Ammon's horn (tissue), 1 donor: ENCODE measurements at regions not wholly inside any gene's neighbourhood (a gene's known extent, or its start where the extent isn't known, plus 50 kb on each side); places are given as distances from the start of the nearest gene placed in this dataset.
A peak's percentile ranks its signal among the peaks of the same experiment; 100 is the strongest.
"Not testable (repeated sequence)": the region's sequence is repeated elsewhere in the genome, so short reads cannot be mapped to it uniquely, and the experiment has no call there.

ENCODE experiments used
- DNase-seq: peaks from one replicate; pipeline ENCODE4 v3.0.0-alpha.2; 2016; ENCODE audit warnings: low spot score

DNA sequence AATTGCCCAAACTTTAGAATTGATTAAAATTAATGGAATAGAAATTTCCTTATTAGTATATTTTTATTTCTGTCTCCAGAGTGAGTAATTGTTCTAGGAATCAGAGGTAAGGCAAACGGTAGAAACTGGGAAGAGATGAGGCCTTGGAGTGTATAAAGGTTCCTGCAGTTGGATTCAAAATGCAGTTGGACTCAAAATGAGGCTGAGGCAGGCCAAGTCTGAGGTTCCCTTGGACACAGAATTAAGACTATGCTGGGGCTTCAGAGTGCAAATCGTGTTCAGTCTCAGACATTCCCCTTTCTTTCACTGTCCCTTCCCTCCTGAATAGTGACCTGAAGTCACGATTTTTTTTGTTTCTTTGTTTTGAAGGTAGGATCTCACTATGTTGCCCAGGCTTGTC, 746.9 kb upstream of the NRXN1 start:
- DNase-seq = no peak

DNA sequence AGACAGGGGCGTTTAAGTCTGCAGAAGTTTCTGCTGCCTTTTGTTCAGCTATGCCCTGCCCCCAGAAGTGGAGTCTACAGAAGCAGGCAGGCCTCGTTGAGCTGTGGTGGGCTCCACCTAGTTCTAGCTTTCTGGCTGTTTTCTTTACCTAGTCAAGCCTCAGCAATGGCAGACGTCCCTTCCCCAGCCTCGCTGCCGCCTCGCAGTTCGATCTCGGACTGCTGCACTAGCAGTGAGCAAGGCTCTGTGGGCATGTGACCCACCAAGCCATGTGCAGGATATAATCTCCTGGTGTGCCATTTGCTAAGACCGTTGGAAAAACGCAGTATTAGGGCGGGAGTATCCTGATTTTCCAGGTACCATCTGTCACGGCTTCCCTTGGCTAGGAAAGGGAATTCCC, 742.7 kb upstream of the NRXN1 start:
- not testable (repeated sequence) for DNase-seq

DNA sequence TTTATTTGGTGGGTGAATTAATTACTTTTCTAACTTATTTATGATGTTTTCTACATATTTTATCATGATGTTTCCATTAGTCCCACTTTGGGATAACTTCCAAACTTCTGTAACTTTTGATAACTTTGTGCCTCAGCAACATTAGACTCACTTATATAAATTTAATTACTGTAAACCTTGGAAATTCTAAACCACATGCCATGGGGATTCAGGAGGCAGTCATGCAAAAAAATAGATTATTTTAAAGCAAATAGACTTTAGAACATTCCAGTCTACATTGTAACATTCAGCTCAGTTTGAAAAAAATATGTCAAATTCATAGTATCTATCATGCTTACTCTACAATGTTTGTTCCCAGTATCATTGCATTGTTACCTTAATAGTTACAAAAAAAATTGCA, 728.5 kb upstream of the NRXN1 start:
- DNase-seq = no peak

DNA sequence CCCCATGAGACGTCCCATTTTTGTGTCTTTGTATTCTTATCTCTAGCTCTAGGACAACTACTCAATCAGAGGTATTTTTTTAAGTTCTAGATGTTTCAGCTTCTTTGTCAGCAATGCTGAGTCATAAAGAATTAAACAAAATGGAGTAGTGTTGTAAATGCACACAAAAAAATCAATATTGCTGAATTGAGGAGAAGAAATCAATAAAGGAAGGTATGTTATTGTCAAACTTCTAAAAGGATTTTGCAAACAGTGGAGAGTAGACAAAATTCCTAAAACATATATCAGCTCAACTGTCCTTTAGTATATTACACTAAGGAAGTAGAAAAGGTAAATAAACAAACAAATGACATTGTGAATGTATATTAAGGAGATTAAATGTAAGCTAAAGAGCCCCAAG, 726.1 kb upstream of the NRXN1 start:
- DNase-seq = no peak

DNA sequence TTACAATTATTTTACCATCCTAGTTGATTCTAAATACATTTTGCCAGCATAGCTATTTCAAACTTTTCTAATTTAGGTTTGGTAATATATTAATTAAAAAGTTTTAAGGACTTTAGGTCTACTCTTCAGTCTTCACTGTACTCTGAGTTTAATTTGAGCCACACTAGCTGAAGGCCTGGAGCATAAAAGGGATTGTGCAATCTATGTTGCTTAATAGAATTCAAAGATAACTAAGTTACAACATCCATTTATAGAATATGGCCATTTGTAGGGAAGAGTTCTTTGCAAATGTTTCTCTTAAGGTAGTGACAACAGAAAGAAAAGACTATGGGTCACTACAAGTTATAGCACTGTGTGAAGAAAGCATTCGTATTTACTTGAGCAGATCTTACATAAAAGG, 702.2 kb upstream of the NRXN1 start:
- DNase-seq = no peak

DNA sequence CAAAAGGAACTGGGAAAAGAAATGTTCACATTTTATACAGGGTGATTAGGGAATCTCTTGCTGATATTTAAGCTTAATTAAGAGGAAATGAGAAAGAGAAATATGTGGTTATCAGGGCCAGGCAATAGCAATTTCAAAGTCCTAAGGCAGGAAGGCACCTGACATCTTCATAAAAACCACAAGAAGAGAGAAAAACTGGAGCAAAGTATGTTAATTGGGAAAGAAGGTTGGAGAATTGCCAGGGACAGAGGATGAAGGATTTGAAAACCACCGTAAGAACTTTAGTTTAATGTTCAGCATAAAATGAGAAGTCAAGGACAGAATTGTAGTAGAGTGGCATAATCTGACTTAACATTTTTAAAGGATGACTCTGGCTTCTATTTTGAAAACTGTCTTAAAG, 691.8 kb upstream of the NRXN1 start:
- DNase-seq = no peak

DNA sequence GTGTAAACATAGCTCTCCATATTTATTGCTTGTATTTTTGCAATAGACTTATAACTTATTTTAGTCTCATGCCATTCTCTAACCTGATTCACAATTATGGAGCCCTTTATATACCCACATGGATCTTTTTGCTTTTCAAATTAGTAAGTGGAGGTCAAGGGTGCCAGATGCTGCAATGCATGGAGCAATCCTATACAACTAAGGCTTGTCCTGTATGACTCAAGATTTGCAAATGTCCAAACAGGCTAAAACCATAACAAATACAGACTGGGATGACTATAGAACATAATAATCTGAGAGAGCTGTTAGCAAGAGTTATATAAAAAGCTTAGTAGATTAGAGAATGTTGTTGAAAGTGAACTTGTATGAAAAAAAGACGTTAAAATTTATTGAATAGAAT, 690.4 kb upstream of the NRXN1 start:
- DNase-seq = no peak

DNA sequence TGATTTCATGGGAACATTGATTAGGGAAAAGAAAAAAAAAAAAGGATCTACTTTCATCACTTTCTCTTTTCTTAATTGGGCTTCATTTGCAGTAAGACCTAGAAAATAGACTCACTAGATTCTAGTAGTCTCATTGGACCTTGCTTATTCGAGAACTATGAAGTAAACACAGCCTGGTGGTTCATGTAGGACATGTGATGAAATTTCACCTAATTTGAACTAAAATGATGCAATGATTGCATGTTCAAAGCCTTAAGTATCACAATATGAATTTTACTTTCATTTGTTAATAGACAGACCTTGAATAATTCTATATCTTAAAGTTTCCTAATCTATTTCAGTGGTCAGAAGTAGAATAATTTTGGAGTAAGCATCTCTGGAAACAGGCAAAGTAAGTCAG, 688.9 kb upstream of the NRXN1 start:
- DNase-seq = no peak

DNA sequence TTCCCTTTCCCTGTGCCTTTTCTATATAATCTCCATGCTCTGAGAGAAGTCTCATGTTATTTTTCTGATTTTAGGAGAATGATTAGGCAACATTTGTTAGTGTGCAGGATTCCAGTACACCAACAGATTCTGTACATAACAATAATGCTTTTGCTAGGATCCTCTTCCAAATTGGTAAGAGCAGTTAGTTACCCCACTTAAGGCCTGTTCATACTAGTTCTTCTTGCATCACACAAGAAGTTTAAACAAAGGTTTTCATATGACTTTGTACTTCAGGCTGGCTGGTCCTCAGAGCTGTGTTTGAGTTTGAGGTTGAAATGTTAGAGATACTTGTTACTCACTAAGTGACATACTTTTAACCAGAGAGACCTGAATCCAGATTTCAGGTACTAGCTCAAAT, 686.9 kb upstream of the NRXN1 start:
- no peak for DNase-seq

DNA sequence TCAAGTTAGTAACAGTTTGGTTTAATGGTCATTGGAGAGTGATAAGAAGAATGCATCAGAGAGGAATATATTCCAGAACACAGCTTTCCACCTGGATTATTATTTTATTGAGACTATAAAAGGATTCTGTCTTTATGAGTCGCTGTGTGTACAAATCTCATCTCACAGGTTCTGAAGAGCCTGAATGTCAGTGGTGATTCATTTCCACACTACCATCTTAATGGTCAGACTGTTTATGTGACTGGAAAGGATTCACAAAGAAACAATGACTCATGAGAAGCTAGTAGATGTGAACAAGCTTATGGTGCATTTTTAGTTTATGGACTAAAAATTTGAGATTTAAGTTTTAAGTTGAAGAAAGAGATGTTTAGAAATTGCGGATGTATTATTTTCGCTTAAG, 685.4 kb upstream of the NRXN1 start:
- DNase-seq = no peak

DNA sequence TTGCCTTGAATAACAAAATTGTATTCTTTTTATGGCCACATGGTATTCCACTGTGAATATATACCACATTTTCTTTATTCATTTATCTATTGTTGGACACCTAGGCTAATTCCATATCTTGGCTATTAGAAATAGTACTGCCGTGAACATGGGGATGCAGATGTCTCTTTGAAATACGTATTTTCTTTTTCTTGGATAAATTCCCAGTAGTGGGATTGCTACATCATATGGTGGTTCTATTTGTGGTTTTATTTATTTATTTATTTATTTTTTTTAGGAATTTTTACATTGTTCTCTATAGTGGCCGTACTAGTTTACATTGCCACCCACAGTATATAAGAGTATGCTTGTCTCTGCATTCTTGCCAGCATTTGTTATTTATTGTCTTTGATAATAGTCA, 679.8 kb upstream of the NRXN1 start:
- DNase-seq = no peak

DNA sequence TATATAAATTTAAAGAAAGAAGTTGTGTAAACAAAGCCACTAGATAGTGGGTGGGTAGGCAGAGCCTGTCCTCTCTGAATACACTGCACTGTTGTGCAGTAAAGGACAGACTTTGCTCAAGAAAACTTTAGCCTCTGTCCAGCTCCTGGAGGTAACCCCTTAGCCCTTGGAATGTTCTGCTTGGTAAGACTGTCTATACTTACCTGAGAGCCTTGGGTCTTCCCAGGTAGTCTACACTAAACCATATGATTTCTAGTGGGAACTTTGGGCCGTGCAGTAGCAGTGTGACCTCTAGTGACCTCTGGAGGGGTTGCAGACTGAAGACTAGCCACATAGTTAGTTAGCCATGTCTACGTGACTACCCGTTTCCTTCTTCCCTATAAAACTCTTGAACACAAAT, 678.3 kb upstream of the NRXN1 start:
- DNase-seq = peak; percentile 1

DNA sequence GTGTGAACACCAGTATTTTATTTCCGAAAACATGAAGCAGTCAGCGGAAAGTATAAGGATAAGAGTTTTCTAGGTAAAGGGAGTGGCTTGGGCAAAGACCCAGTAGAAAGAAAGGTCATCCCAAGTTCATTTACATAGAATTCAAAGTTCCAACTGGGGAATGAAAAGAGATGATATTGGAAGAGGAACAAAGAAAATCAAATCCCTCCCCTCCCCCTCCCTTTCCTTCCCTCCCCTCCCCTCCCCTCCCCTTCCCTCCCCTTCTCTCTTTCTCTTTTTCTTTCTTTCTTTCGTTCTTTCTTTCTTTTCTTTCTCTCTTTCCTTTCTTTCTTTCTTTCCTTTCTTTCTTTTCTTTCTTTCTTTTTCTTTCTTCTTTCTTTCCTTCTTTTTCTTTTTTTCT, 675.7 kb upstream of the NRXN1 start:
- no peak for DNase-seq

DNA sequence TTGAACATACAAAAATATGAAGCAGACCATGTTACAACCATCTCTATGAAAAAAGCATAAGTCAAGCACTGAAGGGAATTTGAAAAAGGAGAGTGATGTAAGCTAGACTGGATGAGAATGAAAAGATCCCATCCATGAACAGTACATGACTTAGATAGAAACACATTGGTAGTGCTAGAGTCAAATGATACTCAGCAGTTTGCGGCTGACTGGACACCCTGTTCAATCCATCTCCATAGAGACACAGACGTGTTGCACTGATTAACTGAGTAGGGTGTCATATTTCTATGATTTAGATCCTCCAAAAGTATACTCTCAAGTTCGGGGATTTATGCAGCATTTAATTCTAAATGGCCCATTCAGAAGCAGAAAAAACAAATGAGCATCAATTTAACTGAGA, 674.3 kb upstream of the NRXN1 start:
- peak; percentile 2 for DNase-seq

DNA sequence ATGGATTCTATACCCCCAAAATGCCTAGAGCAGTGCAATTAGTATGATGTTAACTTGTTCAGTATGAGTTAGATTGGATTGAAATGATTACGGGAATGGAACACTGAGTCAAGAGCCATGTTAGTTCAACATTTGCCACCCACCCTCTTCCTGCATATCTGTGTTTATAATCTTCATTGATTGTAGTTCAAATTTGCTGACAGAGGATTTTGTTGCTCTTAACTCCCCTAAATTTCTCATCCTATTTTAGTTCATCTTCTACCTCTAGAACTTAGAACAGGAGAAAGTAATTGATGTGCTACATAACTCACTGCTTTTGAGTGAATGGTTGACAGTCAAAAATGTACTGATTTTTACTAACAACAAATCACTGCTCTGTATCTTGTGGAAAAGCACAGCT, 673.5 kb upstream of the NRXN1 start:
- DNase-seq = no peak

DNA sequence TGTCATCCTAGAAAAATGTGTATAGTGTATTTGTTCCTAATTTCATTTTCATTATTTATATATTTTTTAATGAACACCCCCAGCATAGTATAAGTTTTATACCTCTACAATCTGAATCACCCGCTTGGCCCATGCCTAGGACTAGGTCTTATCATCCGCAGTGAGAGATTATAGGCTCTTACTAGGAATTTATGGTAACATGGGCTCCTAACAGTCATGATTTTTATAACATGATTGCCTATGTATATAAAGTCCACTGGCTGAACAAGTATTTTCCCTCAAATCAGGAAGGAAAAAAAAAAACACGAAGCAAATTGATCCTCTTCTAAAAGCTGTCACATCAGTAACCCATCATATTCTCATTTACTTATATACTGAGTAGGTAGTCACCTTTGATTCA, 666.1 kb upstream of the NRXN1 start:
- no peak for DNase-seq

DNA sequence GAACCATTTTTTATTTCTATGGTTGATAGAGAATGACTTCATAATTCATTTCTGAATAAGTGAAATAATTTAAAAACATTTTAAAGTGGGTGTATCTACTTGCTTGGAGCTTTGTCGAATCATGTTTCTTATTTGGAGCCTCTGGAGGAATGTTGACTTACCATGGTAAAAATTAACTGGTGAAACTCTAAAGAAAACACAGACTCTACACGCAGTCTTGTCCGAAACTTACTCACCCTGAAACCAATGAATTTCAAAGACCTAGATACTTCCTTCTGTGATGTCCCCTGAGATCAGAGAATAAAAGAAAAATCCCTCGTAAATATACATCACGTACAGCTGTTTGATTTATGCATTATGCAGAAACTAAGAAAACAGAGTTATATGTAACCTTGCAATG, 665.2 kb upstream of the NRXN1 start:
- DNase-seq = no peak

DNA sequence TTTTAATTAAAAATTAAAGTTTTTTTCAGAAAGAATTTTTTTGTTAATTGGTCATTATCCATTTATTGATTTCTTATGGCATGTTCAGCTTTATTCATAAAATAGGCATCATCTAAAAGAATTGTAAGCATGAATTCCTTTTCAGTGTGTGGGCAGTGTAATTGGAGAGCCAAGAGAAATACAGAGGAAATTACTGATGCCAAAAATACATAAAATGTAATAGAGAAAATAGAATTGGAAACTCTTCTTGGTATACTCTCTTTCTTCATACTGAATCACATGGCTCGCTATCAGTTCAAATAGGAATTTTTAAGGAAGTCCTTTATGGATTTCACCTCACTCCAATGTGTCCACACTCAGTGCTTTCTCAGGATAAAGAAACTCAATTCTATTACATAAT, 663.6 kb upstream of the NRXN1 start:
- DNase-seq = no peak

DNA sequence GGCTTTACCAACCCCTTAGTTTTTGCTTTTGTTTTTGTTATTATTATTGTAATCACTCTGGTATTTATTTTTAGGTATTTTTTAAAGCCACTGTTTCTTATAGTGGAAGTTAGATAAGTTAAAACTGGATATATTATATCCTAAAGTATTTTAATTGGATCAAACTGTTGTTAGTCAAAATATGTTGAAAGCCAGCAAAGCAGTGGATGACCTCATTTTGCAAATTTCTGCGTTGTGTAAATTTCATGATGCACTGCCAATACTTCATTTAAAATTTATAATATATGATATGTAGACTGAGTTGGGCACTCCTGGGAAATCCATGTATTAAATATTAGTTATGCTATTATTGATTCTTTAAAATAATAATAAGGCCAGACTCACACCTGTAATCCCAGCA, 661.7 kb upstream of the NRXN1 start:
- no peak for DNase-seq

DNA sequence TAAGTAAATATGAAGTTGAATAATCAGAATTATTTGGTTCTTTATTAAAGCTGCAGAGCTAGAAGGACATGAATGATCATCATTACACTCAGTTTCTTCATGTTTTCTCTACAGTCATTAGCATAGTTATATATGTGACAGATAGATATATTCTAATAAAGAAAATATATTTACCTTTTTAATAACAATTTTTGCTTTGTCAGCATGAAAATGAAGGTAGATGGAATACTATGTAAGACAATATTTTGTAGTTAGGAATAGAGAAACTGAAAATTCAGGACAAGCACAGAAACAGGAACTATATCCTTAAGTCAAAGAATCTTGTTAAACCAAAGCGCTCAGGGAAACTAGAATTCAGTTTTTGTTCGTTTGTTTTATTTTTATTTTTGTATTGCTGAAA, 649.9 kb upstream of the NRXN1 start:
- DNase-seq = no peak

DNA sequence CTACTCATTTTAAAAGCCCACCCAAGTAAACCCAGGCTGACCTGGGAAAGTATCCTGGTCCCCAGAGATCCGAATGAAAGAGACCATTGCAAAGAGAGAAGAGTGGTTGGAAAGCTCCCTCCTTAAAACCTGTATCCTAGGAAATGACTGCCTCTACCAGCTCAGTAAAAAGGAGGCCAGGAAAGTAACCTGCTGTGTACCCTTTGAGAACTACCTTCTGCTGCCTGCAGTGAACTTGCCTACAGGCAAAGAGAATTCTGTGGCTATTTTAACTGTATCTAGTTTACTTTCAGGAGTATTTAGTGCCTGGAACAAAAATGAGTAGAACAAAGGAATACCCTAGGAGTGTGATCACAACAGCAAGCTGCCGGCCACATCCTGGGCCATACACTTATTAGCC, 641.7 kb upstream of the NRXN1 start:
- DNase-seq = no peak

DNA sequence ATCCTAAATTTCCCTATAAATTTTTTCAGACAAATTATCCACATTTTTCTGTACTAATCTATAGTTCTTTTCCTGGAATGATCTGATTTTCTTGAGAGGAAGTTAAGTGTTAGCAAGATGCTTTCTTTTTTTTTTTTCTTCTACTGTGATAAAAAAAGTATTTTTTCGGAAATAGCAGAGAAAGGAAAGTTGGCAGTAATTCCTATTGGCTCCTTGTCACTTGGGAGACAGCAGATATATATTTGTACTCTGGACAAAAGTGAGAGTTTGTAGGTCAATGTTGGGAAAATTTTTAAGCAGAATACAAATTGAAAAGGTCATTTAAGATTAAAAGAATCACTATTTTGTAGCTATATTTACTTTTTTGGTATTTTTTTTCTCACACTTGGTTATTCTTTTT, 635.7 kb upstream of the NRXN1 start:
- no peak for DNase-seq

DNA sequence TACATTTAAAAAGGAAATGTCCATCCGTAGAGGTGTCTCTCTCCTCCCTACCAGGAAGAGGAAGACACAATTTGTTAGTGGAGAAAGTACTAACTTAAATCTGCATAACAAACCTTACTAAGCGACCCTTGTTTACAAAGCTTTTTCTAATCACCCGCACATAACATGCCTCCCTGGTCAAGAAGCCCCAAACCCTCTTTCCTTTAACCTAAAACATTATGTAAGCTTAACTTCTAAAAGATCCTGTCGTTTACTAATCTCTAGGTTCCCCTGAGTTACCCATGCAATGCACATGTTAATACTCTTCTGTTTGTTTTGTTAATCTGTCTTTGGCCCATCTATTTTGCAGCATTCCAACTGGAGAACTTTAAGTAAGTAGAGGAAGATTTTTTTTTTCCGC, 630.3 kb upstream of the NRXN1 start:
- DNase-seq = no peak

DNA sequence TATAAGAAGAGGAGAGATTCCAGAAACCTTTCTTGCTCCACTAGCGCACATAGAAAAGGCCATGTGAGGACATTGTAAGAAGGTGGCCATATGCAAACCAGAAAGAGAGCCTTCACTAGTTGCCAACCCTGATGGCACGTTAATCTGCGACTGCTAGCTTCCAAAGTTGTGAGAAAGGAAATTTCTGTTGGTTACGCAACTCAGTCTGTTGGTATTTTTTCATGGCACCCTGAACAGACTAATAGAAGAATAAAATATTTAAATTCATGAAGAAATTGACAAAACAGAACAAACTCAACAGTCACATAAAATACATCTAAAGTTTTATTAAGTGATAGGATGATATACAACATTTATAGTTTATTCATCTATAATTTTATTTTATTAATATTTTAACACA, 625.9 kb upstream of the NRXN1 start:
- no peak for DNase-seq

DNA sequence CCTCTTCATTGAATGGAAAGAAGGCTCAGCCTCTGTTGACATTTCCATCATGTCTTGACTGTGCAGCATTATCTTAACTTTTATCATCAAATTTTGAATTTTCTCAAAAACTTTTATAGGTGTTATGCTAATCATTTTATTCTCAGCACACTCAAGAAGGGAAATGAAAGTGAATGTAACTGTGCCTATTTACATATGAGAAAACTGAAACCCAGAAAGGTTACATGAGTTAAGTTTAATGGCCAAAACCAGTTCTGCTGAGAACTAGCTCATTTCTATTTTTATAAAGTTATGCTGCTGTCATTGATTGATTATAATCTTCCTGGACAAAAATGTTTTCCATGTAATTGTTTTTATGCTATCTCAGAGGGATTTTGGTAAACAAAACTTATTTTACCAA, 618.8 kb upstream of the NRXN1 start:
- no peak for DNase-seq

DNA sequence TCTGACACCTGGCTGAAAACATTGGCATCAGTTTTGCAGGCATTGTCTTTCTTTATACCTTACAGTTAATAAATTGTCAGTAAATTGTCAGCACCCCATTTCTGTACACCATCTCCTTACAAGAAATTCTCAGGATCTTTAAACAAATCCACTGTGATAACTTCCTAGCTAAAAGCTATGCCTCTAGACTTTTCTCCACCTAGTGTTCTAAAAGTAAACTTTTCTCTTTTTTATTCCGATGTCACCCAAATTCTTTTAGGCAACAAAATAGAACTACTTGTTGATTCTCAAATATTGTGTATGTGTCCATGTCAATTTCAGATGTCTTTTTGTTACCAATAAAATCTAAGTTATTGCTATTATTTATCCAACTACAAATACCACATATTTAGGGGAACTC, 617.4 kb upstream of the NRXN1 start:
- DNase-seq = no peak
